ENCODE measurements at regions not wholly inside any gene's neighbourhood (a gene's known extent, or its start where the extent isn't known, plus 50 kb on each side); places are given as distances from the start of the nearest gene placed in this dataset.

- no peak overlapping the region for H3K27ac Mint-ChIP-seq
Measured at GRCh38 chr6:62889240-62889639, 322.0 kb upstream of the FKBP1C start.

GRCh38 chr6:62891065-62891647 lies 320.1 kb upstream of the FKBP1C start:
- Mint-ChIP-seq H3K4me1 (no peaks in the 10 kb centered on the region), H3K4me3 (no peak overlapping the region), H3K27ac (no peak overlapping the region), H3K9me3 (no peaks in the 10 kb centered on the region), H3K36me3 (ENCODE audit: low read depth) (no peaks in the 10 kb centered on the region), H3K27me3 (ENCODE audit: low read depth, poor library complexity) (no peaks in the 10 kb centered on the region)
- DNase-seq = no peak
- TF ChIP-seq CTCF (IDR thresholded peaks at IDR 0.05) = peak; percentile 56

More at GRCh38 chr6:62889240-62889639, 322.0 kb upstream of the FKBP1C start:
- H3K4me1 Mint-ChIP-seq = no peaks in the 10 kb centered on the region
- H3K36me3 Mint-ChIP-seq (ENCODE audit: low read depth) = no peaks in the 10 kb centered on the region
- TF ChIP-seq CTCF (IDR thresholded peaks at IDR 0.05) = no peak
- DNase-seq = no peak
- no peaks in the 10 kb centered on the region for H3K9me3 Mint-ChIP-seq
- no peaks in the 10 kb centered on the region for H3K27me3 Mint-ChIP-seq (ENCODE audit: low read depth, poor library complexity)
- no peak overlapping the region for H3K4me3 Mint-ChIP-seq

GRCh38 chr6:62894114-62894513 lies 317.2 kb upstream of the FKBP1C start:
- Mint-ChIP-seq H3K27me3 (ENCODE audit: low read depth, poor library complexity) (no peaks in the 10 kb centered on the region), H3K9me3 (no peaks in the 10 kb centered on the region), H3K27ac (no peak overlapping the region), H3K36me3 (ENCODE audit: low read depth) (no peaks in the 10 kb centered on the region), H3K4me3 (no peak overlapping the region), H3K4me1 (no peaks in the 10 kb centered on the region)
- no peak for TF ChIP-seq CTCF (IDR thresholded peaks at IDR 0.05)
- no peak for DNase-seq

GRCh38 chr6:62903266-62903665 lies 308.0 kb upstream of the FKBP1C start:
- no peak for TF ChIP-seq CTCF (IDR thresholded peaks at IDR 0.05)
- Mint-ChIP-seq H3K4me1 (no peaks in the 10 kb centered on the region), H3K27ac (no peak overlapping the region), H3K36me3 (ENCODE audit: low read depth) (no peaks in the 10 kb centered on the region), H3K27me3 (ENCODE audit: low read depth, poor library complexity) (peaks cover 3% of the 10 kb centered on the region), H3K9me3 (no peaks in the 10 kb centered on the region), H3K4me3 (no peak overlapping the region)
- DNase-seq = no peak

GRCh38 chr6:62904687-62905086 lies 306.6 kb upstream of the FKBP1C start:
- Mint-ChIP-seq H3K4me3 (no peak overlapping the region), H3K4me1 (no peaks in the 10 kb centered on the region), H3K36me3 (ENCODE audit: low read depth) (no peaks in the 10 kb centered on the region), H3K27ac (no peak overlapping the region), H3K9me3 (no peaks in the 10 kb centered on the region), H3K27me3 (ENCODE audit: low read depth, poor library complexity) (peaks cover 3% of the 10 kb centered on the region)
- DNase-seq = no peak
- no peak for TF ChIP-seq CTCF (IDR thresholded peaks at IDR 0.05)

GRCh38 chr6:62914530-62914929 lies 296.7 kb upstream of the FKBP1C start:
- no peak for DNase-seq
- no peaks in the 10 kb centered on the region for H3K4me1 Mint-ChIP-seq
- H3K36me3 Mint-ChIP-seq (ENCODE audit: low read depth) = no peaks in the 10 kb centered on the region
- no peaks in the 10 kb centered on the region for H3K27me3 Mint-ChIP-seq (ENCODE audit: low read depth, poor library complexity)
- no peak overlapping the region for H3K27ac Mint-ChIP-seq
- no peaks in the 10 kb centered on the region for H3K9me3 Mint-ChIP-seq
- no peak overlapping the region for H3K4me3 Mint-ChIP-seq
- TF ChIP-seq CTCF (IDR thresholded peaks at IDR 0.05) = no peak
